ENCODE measurements at regions not wholly inside any gene's neighbourhood (a gene's known extent, or its start where the extent isn't known, plus 50 kb on each side); places are given as distances from the start of the nearest gene placed in this dataset.
"Not testable (repeated sequence)": the region's sequence is repeated elsewhere in the genome, so short reads cannot be mapped to it uniquely, and the experiment has no call there.

DNA sequence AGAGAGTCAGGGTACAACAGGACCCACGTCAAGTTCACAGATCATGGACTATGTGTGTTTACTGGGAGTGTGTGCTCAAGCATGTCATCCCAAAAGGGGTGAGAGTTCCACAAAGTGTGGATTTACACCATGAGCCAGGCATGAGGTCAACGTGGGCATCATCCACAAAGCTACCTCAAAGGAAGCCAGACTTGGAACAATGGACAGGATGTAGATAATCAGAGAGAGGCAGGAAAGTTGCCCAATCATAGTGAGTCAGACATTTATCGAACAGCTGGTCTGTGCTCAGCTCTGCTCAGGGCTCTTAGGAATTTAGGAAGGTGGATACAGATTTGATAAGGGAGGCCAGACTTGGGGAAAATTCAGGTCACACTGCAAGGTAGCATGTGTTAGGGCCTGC, 317.2 kb upstream of the CDYL start:
- no peak for DNase-seq (ENCODE audit: low spot score)

DNA sequence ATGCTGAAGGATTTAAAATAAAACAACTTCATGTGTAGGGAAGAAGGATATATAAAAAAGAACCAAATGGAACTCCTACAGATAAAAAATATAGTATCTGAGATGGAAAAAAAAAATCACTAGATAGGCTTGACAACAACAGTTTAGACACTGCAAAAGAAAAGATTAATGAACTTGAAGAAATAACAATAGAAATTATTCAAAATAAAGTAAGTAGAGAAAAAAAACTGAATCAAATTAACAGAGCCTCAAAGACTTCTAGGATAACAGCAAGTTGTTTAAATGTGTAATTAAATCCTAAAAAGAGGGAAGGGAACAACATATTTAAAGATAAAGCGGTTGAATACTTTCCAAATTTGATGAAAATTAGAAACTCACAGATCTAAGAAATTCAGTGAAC, 316.3 kb upstream of the ECI2 start:
- DNase-seq (ENCODE audit: low spot score): no peak

DNA sequence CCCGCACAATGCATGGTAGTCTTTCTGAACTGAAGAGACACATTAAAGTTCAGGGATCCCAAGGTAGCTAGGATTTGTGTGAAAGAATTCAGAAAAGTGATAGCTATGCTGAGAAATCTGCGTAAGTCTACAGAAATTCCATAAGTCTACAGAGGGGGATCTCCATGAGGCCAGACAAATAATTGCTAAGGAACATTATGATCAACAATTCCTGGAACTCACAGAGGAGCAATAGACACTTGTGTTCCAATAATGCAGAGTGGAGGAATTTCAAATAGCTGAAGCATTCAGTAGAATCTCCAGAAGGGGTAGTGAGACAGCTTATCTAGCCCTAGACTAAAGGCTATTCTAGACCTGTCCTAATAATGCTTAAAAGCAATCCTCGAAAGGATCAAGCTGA, 315.7 kb upstream of the ECI2 start:
- DNase-seq (ENCODE audit: low spot score): no peak

DNA sequence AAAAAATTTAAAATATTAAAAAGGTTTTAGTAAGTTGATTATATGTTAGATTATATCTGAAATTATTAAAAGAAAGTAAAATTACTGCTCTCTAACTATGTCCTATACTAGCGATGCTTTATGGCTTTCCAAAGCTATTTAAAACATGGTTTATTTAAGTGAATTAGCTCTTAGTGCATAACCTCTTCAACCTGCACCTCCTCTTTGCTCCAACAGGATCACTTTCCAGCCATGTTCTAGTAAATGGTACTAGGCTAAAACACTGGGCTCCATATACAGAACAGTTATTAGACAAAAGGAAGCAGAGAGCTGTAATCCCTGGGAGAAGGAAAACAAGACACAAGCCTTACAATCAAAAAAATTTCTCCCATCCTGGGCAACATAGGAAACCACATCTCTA, 314.9 kb upstream of the ECI2 start:
- no peak for DNase-seq (ENCODE audit: low spot score)

DNA sequence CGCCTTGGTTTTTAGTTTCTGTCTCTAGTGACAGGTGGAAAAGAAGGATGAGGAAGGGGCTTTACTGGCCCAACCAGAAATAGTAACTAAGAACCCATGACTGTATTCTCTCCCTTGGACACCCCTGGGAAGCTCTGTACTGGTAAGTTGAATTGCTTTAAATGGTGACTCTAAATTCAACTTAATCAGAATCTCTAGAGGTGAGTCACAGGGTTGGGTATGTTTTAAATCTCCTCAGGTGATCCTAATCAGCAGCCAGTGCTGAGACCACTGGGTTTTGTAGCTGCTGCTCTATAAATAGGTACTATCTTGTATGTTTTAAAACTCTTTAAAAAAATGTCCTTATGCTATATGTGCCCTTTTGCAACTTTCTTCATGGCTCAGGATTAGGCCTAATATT, 314.0 kb upstream of the ECI2 start:
- DNase-seq (ENCODE audit: low spot score): no peak

DNA sequence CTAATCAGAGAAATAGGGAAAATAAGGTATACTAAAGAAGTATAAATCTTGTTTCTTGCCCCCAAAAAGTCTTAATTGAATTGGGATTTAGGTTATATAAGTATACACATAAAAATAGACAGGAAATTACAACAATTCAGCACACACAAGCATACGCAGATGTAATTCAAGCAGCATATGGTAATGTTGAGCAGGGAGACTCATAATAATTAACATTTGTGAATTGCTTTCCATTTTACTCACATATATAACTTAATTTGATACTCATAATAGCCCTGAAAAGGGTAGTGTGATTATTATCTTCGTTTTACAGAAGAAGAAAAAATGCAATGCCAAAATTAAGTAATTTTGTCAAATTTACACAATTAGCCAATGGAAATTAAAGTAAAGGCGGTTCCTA, 313.5 kb upstream of the ECI2 start:
- no peak for DNase-seq (ENCODE audit: low spot score)

DNA sequence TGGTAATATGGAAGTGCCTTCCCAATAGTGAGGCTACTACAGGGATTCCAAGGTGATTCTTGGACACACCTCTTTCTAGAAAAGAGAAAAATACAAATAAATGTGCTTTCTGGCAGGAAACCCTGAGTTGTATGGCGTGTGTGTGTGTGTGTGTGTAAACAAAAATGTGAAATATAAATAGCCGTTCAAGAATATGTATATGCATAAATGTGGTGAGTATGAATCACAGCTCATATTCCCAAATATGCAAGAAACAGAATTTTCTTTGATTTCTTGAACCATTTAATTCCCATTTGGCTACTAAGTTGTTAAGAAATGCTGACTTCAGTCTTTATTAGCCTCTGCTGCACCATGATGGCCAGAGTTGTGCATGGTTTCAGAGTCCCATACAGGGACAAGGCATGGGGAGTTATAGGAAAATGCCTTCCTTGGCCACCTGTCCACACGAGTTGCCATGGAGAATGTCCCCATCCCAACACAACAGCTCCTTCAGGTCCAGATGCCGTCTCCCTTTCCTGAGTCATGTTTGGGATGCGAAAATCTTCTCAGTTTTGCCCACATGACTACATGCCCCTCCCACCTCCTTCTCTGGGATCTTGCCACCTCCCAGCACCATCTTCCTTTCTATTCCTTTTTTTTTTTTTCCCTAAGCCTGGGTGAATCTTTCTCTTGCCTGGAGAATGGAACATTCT, 312.4 kb upstream of the ECI2 start:
- DNase-seq (ENCODE audit: low spot score): no peak

DNA sequence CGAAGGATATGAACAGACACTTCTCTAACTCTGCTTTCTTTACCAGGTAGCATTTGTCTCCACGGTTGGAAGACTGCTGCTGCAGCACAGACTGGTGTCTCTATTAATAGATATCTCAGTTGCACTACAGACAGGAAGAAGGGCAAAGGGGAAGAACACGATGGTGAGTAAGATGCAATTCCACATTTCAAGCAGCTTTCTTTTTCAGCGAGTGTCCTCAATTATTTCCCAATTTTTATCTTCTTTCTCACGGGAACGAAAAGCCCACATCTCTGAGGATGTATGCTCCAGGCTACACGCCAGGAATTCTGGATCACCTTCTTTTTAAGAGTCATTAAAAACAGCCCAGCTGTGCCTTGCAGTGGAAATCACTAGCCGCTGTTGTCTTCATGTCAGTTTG, 311.6 kb upstream of the ECI2 start:
- DNase-seq (ENCODE audit: low spot score): no peak

DNA sequence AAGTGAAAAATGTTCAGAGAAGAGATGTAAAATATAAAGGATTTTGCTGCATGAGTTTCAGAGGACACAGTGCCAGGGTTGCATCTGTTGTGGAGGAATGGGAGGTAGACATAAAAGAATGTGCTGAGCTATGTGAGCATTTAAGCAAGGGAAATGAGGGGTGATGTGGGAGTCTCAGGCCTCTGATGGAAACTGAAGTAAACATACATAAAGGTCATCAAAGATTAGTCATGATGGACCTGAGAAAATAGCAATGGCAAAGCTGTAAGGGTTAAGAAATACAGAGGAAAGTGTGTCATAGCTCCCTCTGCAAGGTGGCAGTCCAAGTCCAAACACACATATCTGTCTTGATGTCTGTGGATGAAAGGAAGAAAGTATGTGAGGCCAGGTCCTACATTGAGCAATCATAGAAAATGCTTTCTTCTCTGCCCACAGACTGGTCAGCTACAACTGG, 306.6 kb upstream of the ECI2 start:
- no peak for DNase-seq (ENCODE audit: low spot score)

DNA sequence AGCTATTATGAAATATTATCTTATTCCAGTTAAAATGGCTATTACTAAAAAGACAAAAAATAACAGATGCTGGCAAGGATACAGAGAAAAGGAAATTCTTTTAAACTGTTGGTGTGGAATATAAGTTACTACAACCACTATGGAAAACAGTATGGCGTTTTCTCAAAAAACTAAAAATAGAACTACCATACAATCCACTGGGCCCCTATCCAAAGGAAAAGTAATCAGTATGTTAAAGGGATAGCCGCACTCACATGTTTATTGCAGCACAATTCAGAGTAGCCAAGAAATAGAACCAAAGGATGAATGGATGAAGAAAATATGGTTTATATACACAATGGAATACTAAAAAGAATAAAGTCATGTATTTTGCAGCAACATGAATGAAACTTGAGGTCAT, 303.8 kb upstream of the ECI2 start:
- DNase-seq (ENCODE audit: low spot score): no peak

DNA sequence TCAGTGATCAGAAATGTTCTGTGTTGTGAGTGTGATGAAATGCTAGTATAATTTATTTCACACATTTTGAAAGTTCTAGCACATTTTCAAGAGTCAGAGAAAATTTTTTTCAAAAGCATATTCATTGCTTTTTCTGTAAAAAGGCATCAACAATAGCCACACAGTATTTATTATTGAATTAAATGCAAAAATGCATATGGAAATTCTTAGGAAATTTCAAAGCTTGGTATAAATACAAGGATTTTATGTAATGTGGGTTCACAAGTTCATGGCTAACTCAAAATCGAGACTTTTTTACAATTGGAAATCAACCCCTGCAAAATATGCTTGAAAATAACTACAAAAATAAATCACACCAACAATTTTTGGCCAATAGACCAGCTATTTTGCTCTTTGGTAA, 302.0 kb upstream of the ECI2 start:
- no peak for DNase-seq (ENCODE audit: low spot score)

DNA sequence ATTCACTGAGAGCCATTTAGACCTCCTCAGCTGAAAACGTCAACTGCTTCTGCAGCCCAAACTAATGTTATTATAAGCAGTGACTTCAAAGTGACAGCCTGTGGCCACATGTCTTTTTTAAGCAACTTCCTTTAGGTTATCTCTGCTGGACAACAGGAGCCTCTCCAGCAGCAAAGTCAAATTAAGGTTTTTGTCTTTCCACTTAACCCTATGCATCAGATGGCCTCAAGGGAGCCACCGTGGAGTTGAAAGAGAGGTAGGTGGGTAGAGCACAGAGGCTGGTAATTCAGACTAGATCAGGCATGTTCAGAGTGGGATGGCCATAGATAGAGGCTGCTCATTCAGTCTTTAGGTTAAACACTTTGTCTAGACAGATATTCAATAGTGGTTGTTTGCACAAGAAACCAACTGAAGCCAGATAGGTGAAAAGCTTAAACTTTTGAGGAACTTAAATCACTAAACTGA, 300.6 kb upstream of the ECI2 start:
- no peak for DNase-seq (ENCODE audit: low spot score)

DNA sequence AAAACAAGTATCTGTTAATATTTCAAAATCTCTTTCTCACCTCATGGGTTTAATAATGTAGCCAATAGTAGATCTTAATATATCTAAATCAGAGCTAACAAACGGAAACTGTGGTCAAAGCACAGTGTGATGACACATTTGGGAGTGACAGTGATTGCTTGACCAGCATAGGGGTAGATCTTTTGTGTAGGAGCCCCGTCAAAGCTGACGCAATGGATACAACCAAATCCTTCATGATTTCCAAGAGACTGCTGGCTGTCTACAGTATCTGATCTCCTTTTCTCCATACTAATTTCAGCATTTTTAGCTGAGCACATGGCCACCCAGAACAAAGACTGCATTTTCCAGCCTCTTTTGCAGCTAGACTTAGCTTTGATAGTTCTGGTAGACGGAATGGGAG, 299.3 kb upstream of the ECI2 start:
- DNase-seq (ENCODE audit: low spot score): no peak

DNA sequence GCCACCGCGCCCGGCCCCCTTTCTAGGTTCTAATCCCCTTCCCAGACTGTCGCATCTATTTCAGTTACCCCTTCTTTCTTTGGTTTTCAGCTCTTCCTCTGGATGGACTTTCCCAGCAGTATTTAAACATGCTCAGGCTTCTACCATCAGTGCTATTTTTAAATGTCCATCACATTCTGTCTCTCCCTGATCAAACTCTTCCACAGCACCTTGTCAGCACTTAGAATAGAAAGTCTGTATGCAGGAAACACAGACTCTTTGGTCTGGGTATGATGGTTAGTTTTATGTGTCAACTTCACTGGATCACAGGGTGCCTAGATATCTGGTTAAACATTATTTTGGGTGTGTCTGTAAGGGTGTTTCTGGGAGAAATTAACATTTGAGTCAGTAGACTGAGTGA, 297.8 kb upstream of the ECI2 start:
- no peak for DNase-seq (ENCODE audit: low spot score)

DNA sequence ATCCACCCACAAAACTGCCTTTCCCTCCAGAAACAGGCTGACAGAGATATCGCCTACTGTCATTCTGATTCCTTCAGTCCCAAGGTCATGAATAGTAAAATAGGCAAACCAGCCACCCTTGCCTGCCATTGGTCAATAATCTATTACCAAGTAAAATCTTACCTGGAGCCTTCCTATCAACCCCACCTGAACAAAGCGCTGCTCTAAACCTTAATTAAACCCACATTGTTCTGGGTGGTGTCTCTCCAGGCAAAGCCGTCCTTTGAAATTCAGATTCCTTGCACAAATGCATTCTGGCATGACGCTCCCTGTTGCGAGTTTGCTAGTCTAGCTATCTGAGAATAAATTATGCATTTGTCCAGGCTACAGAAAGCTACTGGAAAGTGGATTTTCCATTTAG, 291.6 kb upstream of the ECI2 start:
- DNase-seq (ENCODE audit: low spot score): peak; percentile 20

DNA sequence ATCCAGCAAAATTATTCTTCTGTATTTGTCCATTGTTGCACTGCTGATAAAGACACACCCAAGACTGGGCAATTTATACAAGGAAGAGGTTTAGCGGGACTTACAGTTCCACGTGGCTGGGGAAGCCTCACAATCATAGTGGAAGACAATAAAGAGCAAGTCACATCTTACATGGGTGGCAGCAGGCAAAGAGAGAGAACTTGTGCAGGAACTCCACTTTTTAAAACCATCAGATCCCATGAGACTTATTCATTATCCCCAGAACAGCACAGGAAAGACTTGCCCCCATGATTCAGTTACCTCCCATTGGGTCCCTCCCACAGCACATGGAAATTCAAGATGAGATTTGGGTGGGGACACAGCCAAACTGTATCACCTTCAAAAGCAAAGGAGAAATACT, 286.5 kb upstream of the ECI2 start:
- no peak for DNase-seq (ENCODE audit: low spot score)

DNA sequence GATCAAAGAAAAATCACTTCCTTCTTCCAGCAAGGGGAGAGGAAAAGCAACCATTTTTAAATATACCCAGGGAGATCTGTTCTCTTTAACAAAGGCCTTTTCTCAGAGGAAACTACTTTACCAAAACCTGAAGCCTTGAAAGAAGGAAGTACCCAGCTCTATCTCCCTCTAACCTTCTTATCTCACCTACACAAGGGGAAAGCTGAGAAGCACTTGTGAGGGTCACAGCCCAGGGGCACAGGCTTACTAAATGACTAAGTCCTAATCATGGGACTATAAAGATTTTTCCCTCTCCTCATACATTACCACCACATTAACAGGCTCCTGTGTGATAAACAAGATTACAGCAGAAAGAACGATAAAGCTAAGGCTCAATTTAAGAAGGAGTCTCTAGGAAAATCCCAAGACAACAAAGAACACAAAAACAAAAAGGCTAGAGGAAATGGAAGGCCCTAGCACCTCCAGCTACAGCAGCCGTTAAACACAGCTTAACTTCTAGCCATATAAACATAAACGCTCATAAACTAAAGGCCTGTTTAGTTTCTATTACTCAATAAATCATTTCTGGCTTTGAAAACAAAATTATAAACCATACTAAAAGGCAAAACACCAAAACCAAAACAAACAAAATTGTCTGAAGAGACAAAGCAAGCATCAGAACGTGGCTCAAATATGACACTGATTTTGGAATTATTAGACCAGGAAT, 284.9 kb upstream of the ECI2 start:
- no peak for DNase-seq (ENCODE audit: low spot score)

DNA sequence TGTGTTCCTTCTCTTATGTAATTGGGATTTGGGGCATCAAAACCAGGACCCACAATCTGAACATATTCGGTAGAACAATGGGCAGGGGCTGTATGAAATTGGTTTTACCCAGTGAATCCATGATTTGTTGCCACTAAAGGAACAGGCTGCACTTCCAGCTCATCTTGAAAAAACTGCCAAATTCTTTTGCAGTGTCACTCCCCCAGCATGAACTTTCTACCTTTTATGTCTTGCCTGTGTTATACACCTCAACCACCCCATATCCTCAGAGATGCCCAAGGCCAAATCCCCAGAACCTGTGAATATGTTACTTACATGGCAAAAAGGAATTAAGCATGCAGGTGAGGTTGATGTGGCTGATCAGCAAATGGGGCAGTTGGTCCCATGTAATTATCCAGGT, 280.2 kb upstream of the ECI2 start:
- no peak for DNase-seq (ENCODE audit: low spot score)

DNA sequence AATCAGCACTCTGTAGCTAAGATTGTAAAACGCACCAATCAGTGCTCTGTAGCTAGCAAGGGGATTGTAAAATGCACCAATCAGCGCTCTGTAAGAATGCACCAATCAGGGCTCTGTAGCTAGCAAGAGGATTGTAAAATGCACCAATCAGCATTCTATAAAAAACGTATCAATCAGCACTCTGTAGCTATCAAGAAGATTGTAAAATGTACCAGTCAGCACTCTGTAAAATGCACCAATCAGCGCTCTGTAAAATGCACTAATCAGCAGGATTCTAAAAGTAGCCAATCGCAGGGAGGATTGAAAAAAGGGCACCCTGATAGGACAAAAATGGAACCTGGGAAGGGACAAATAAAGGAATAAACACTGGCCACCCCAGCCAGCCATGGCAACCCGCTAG, 278.7 kb upstream of the ECI2 start:
- DNase-seq (ENCODE audit: low spot score): not testable (repeated sequence)

DNA sequence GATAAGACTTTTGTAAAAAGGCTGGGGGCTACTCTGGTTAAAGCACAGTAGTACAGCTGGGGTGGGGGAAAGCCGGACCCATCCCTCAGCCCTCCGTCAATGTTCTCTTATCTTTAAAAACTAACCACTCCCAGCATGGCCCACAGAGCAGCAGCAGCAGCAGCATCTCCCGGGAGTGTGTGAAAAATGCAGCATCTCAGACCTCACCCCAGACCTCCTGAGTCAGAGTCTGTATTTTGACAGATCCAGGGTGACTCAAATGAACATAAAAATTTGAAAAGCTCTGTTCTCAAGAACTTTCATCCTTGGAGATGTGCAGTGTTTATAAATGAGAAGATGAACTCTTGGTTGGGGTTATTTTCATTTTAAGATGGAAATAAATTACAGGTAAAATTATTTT, 277.7 kb upstream of the ECI2 start:
- no peak for DNase-seq (ENCODE audit: low spot score)

DNA sequence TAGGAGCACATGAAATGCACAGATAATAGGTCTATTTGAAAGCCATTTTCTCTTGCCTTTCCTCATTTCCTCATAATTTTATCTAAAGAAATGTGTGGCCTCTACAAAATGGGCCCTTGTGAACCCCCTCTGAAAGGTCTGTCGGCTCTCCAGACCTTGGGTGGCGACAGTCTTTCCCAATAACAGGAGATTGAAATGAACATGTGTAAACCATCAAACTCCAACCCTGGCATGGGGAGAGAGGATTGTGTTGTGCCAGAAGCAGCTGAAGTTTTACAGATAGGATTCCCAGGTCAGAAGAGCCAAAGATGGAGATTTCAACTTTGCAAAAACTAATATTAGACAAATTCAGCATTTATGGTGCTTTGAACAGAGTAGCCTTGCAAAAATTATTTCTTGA, 277.1 kb upstream of the ECI2 start:
- DNase-seq (ENCODE audit: low spot score): no peak

DNA sequence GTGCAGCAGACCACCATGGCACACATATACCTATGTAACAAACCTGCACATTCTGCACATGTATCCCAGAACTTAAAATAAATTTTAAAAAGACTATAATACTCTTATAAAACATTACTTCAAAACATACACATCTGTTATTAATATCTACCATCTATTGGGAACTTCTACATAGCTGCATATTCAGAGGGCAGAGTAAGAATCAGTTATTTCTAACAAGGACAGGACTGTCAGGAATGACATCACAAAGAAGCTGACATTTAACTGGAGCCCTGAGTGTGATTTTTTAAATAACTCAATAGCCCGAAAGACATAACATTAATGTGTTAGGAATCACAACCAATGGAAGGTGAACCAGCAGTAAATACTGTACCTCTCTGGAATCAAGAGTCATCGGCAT, 276.7 kb upstream of the ECI2 start:
- no peak for DNase-seq (ENCODE audit: low spot score)

DNA sequence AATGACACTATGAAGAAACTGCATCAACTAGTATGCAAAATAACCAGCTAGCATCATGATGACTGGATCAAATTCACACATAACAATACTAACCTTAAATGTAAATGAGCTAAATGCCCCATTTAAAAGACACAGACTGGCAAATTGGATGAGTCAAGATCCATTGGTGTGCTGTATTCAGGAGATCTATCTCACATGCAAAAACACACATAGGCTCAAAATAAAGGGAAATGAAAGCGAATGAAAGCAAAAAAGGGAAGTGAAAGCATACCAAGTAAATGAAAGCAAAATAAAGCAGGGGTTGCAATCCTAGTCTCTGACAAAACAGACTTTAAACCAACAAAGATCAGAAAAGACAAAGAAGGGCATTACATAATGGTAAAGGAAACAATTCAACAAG, 272.3 kb upstream of the ECI2 start:
- DNase-seq (ENCODE audit: low spot score): not testable (repeated sequence)

DNA sequence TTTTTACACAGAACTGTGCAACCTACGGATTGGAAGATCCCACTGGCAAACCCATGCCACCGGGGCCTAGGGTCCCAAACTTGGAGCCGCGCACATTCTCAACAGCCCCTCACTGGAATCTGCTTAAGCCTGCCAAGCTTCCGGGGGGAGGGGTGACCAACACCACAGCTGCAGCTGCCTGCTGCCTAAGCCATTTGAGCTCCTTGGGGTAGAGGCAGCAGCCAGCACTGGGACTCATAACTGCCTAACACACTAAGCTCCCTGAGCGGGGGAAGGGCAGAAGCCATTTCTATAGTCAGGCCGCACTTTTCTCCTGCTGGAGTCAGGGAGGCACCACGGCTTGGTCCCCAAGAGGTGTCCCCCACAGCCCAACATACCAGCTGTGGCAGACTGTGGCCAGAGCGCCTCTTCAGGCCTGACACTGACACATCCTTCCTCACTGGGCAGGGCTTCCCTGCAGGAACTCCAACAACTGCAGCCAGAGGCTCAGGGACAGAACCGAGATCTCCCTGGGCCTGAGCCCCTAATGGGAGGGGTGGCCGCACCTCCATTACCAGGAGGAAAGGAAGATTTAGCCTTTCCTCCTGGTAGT, 270.3 kb upstream of the ECI2 start:
- DNase-seq (ENCODE audit: low spot score): no peak
